Stimulated activated CD8-positive, alpha-beta memory T cell treated with anti-CD3 and anti-CD28 coated beads, Interleukin-12 subunit alpha, Interleukin-12 subunit beta, amount 100 ng/mL, for 1 hour (primary cell): ENCODE measurements at regions not wholly inside any gene's neighbourhood (a gene's known extent, or its start where the extent isn't known, plus 50 kb on each side); places are given as distances from the start of the nearest gene placed in this dataset.

Experiments
- DNase-seq: peaks from one replicate; pipeline ENCODE4 v3.0.0-alpha.2; 2020; ENCODE audit warnings: low read depth

DNA sequence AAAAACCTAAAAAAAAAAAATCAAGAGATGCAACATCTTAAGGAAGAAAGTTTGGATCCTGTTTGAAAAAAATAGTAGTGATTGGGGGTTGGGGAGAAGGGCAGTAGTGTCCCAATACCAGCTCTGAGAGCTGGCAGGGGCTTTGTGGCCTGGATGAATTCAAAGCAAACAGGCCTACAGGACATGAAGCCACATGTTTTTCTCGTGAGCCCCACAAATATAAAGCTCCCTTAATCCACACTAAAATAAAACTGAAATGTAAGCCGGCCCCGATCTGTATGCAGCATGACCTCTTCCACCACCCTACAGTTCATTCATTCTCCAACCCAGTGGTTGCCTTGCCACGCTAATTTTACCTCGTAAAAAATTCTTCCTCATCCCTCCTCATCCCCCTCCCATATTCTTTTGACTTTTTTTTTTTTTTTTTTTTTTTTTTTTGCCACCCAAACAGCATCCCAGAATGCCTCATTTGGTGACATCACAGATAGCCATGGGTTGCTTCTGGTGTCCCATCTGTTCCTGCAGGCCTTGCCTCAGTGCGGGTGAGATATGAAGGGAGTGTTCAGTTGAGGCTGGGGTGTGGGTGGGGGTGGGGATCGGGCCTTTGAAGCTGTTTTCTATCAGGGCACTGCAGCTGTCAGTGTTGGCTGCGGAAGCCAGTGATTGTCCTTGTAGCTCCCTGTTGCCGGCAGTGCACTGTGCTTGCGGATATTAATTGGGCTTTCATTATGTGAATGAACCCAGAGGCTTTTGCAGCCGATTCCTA, 81.6 kb upstream of the NFIB start:
- DNase-seq, result no peak

DNA sequence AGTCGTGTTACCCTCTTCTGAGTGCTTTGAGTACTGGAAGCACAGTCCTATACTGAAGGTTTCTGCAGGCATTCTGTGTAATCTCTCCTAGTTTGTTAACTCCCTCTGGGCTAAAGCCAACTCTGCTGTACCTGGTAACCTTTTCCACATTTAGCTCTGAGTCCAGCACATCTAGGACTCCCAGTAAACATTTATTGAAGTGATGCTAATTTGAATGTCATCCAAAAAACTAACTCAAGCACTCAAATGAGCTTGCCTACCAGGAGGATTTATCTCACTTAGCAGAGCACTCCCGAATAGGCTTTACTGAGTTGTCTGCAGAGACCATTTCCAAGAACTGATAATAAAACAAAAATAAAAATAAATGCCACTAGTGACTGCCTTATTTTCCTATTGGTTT, 79.5 kb upstream of the NFIB start:
- DNase-seq, result no peak

DNA sequence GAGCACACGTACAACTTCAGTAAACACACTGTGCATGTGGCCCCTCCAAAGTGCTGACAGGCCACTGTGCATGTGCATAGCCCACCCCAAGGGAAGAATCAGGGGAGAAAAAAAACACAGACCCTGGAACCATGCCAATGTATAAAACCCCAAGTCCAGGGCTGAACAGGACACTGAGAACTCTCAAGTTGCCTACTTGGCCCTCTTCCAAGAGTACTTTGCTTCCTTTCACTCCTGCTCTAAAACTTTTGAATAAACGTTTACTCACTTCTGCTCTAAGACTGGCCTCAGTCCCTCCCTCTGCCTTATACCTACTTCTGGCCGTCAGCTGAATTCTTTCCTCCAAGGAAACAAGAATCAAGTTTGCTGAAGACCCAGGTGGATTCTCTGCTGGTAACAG, 77.7 kb upstream of the NFIB start:
- no peak for DNase-seq

DNA sequence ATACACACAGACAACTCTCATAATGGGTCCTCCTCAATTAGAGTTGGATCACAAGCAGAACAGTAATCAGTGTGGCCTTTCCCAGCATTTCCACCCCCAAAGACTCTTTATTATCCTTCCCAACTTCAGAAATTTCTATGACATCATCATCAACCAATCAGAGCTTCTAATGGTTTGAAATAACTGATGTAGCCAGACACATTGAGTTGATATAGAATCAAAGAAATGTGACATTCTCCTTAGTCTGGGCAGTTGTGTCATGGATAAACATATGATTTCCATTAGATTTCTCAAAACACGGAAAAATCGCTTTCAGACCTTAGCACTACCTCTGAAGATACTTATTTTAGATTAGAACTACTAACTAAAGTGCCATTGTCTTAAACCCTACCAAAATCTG, 75.7 kb upstream of the NFIB start:
- no peak for DNase-seq

DNA sequence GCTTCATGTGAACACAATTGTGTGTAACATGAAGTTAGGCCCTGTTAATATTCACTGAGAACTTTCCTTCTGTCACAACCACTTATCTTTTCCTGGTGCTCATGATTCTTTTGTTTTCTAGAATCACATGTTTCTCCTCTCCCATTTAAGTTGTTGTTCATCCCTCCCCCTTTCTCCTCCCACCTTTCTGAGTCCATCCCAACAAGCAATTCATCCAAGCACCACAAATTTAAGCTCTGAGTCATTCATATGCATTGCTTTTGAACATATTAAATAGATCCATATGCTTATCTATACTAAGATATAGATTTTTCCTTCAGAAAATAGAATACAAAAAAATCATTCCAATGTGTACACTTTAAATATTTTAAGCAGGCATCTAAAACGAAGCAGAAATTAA, 75.2 kb upstream of the NFIB start:
- DNase-seq, result no peak

DNA sequence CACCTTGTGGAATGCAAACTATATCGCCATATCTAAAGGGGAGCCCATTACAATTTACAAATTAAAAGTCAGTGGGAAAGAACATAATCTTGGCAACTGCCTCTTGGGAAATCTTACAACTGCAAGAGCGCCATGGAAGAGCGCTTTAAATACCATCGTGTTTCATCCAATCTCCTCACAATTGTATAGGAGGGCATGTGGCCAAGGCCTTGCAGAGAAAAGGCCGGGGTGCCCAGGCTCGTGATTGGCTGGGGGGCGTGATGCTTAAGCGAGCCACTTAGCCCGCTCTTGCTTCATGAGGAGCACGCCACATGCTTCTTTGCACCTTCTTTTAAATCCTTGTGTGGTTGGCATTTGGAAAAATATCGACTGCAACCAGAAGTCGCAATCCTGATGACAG, 69.8 kb upstream of the NFIB start:
- DNase-seq, result no peak

DNA sequence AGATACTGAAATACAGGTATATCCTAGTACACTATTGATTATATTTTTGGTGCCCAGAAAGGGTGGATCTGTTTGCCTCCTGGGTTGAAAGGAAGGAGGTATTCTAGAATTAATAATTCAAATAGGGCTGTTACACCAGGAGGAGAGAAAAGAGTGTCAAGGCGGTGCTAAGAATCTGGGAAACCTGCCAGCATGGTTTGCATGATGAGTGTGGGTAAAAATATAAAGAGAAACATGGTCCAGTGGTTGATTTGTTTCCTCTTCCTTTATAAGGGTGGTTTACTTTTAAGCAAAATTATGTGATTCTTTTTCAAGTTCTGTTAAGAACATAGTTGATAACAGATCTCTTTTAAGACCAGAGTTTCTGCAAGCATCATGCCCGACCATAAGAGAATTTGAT, 69.4 kb upstream of the NFIB start:
- no peak for DNase-seq

DNA sequence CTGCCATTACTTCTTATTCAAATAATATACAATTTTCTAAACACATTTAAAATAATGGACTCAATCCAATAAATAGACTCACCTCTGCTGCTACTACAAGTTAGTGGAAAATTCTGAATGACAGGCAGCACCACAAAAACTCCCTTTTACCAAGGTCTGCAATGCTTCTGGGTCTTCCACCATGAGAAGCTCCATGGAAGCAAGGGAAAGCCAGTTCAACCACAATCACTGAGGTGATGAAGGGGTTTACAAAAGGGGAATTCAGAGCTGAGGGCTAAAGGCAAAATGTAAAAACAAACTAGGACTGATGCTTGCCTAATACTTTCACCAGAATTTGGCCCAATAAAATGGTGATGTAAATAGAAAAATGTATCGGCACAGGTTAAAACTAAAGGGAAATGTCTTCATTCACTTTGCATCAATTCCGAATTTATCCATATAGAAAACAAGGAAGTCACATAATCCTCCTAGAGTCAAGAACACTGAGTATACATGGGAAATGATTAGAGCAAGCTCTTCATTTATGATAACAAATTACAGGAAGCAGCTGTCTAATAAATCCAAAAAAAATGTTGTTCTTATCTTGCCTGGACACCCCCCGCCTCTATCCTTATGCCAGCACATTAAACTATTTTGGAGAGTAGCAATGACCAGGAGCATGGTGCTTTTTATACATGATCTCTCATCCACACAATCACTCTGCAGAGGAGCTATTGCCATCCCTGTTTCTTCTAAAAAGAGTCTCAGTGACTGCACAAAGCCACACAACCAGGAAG, 66.3 kb upstream of the NFIB start:
- DNase-seq, result no peak

DNA sequence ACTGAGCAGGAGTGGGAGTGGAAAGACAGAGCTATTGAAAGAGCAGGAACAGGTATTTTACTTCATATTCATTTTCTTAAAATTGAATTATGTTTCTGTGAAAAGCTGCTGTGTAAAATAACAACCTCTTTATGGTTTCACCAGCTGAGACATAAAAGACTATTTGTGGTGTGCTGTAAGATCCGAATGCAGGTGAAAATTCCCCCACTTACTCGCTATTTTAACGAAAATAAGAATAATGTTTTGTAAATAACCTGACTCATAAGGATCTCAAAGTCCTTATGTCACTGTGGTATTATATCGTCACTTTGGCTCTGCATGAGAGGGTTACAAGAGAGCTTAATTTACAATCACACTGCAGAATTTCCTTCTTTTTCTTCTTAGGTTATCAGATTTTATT, 65.3 kb upstream of the NFIB start:
- DNase-seq, result no peak

DNA sequence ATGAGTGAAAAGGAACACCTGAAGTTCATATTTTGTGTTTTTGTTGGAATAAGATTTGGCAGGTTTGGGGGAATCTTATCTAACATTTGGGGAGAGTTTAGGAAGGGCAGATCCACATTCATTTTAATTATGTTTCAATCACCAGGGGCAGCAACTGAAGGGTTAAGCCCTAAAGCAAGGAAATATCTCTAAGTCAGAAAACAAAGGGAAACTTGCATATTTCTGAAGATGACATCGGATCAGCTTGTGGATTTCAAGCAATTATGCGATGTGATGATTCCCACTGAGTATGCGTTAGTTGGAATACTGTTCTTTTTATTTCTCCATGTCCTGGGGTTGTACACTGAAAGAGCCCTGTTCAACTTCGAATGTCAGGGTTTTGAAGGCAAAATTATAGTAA, 59.8 kb upstream of the NFIB start:
- DNase-seq, result no peak

DNA sequence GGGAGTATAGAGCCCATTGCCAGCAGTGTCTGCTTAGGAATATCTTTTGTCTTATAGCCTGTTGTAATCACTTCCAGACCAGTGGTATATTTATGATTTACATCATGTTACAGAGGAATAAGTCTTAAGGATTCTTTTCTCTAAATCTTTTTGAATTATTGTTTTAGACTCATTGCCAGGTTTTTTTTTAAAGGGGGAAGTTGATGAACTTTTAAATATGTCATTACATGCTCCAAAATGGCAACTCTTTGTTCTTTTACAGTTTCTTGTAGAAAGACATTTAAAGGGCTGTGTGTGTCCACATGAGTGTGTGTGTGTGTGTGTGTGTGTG, 59.4 kb upstream of the NFIB start:
- no peak for DNase-seq

DNA sequence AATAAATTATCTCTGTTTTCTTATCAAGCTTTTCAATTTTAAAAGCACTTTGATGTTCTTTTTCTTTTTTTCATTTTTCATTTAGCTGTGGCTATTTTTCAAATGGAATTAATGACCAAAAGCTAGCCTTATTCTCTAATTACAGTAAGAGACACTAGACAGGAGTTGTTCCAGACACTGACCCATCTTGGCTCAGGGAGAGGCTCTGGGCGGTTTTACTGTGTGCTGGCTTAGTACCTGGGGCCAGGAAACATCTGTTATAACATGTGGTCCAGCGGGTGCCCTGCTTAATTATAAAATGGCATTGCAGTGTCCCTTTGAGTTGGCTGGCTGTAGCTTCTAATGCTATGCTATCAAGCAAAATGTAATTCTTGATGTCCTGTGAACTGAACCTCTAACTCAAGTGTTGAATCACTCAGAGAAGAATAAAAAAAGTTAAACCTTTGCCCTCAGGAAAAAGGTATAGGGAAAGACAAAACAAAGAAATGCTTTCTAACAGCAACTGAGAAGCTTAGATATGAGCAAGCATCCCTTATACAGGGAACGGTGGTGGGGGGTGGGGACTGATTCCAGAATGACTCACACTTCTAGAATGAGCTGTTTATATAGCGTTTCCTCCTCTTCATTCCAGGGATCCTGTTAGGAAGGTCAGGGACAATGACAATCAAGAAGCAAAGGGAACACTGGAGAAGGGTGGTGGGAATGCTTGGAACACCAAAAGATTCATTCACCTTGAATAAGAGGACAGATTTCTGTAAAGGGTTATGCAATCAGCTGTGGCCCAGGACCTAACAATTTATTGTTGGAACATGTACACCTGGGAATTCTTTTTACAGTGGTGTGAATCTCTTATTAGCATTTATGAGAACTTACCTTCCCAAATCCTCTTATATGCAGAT, 58.7 kb upstream of the NFIB start:
- no peak for DNase-seq

DNA sequence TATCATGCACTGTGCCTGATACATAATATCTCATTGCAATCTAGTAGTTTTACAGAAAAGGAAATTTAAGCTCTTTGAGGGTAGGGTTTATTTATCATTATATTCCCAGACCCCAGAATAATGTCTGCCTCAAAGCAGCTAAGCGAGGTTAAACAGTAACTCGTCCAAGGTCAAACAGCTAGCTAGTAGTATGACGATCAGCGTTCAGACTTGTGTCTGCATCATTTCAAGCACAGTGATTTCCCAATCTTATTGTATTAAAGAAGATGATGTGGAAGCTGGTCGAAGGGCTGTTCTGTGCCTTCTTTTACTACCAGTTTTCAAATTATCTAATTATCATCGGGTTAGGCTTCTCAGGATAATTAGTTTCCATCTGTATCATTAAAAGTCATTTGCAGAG, 55.1 kb upstream of the NFIB start:
- DNase-seq, result no peak

DNA sequence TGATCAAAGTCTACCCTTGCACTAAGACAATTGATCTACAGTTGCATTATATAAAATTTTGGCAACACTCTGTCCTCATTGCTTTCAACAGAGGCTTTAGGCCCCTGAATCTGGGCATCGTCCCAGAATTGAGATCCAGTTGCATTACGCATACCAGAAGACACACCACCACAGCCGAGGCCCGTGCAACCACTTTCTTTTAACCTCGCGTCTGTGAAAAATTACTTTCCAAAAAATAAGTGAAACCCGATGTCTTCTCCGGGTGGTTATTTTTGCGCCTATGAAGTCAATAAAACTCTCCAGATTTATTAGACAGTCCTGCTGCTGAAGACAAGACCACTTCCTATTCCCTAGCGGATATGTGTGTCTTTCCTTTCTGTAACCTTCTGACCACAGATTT, 52.1 kb upstream of the NFIB start:
- DNase-seq, result no peak

DNA sequence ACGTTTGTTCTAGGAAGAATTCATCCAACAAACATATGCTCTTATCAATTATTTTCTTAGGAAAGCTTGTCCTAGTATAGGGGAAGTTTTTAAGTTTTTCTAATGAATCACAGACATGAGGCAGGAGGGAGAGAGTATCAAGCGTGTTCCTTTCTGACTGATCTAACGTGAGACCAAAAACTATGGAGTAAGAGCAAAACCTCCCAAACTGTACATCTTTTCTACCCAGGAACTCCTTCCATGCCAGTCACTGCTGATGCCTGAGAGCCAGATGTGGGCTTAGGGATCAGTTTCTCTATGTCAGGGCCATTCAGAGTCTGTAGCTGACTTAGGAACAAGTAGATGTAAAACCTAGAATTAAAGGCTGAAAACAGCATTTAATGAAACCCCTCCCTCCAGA, 51.7 kb upstream of the NFIB start:
- no peak for DNase-seq
